ENCODE measurements at regions not wholly inside any gene's neighbourhood (a gene's known extent, or its start where the extent isn't known, plus 50 kb on each side); places are given as distances from the start of the nearest gene placed in this dataset.

- Histone ChIP-seq H4K20me1 (ENCODE audit: insufficient read depth, low read length) (no peaks in the 10 kb centered on the region), H2AFZ (ENCODE audit: insufficient read depth, low read depth, low read length, poor library complexity, severe bottlenecking) (no peak overlapping the region), H3K27ac (ENCODE audit: low read depth in 1 of 2, low read length in 2 of 2) (no peak overlapping the region), H3K36me3 (replicated peaks in 1 of 2; ENCODE audit: control insufficient read depth in 1 of 2, insufficient read depth in 2 of 2, low read length in 2 of 2) (no peaks in the 10 kb centered on the region), H3K79me2 (ENCODE audit: insufficient read depth, low read length) (no peaks in the 10 kb centered on the region), H3K9me3 (replicated peaks in 1 of 2; ENCODE audit: control insufficient read depth in 1 of 2, insufficient read depth in 1 of 2, low read length in 2 of 2) (no peaks in the 10 kb centered on the region), H3K4me1 (ENCODE audit: control insufficient read depth in 1 of 2, insufficient read depth in 2 of 2, low read length in 2 of 2) (no peaks in the 10 kb centered on the region), H3K4me3 (replicated peaks in 1 of 3; ENCODE audit: low read depth in 2 of 3, low read length in 3 of 3) (no peak overlapping the region), H3K4me2 (replicated peaks; ENCODE audit: extremely low read depth, low read length, poor library complexity, severe bottlenecking) (no peak overlapping the region), H3K9ac (ENCODE audit: insufficient read depth, low read length, poor library complexity, severe bottlenecking) (no peak overlapping the region), H3K27me3 (ENCODE audit: control insufficient read depth in 2 of 2, insufficient read depth in 2 of 2, low read length in 2 of 2) (no peaks in the 10 kb centered on the region)
- 85% methylated on average over 17 of the region's 28 CpGs for WGBS (ENCODE audit: insufficient coverage)
- no peaks in the 10 kb centered on the region for H3K4me1 Mint-ChIP-seq
- no peak overlapping the region for H3K4me3 Mint-ChIP-seq
- peaks cover 0 to 2% (median 0%) of the 10 kb centered on the region in 7 donors for H3K9me3 Mint-ChIP-seq
- intact Hi-C loops (cut with micrococcal nuclease), result no loop called here
- TF ChIP-seq CTCF (IDR thresholded peaks at IDR 0.05), result no peak
- H3K27me3 Mint-ChIP-seq (ENCODE audit: low read depth in 3 of 3), result peaks cover 4 to 9% (median 9%) of the 10 kb centered on the region in 3 donors
- no peaks in the 10 kb centered on the region for H3K36me3 Mint-ChIP-seq
- DNase-seq, result no peak
- no peak overlapping the region for H3K27ac Mint-ChIP-seq
Measured at GRCh38 chr7:1314021-1314907, 81.6 kb downstream of the UNCX start.

- Histone ChIP-seq H3K27me3 (ENCODE audit: control insufficient read depth in 2 of 2, insufficient read depth in 2 of 2, low read length in 2 of 2) (no peaks in the 10 kb centered on the region), H3K9ac (ENCODE audit: insufficient read depth, low read length, poor library complexity, severe bottlenecking) (no peak overlapping the region), H3K9me3 (replicated peaks in 1 of 2; ENCODE audit: control insufficient read depth in 1 of 2, insufficient read depth in 1 of 2, low read length in 2 of 2) (no peaks in the 10 kb centered on the region), H3K27ac (ENCODE audit: low read depth in 1 of 2, low read length in 2 of 2) (no peak overlapping the region), H3K36me3 (replicated peaks in 1 of 2; ENCODE audit: control insufficient read depth in 1 of 2, insufficient read depth in 2 of 2, low read length in 2 of 2) (no peaks in the 10 kb centered on the region), H4K20me1 (ENCODE audit: insufficient read depth, low read length) (no peaks in the 10 kb centered on the region), H3K4me1 (ENCODE audit: control insufficient read depth in 1 of 2, insufficient read depth in 2 of 2, low read length in 2 of 2) (no peaks in the 10 kb centered on the region), H3K4me2 (replicated peaks; ENCODE audit: extremely low read depth, low read length, poor library complexity, severe bottlenecking) (no peak overlapping the region), H3K79me2 (ENCODE audit: insufficient read depth, low read length) (no peaks in the 10 kb centered on the region), H3K4me3 (replicated peaks in 1 of 3; ENCODE audit: low read depth in 2 of 3, low read length in 3 of 3) (no peak overlapping the region), H2AFZ (ENCODE audit: insufficient read depth, low read depth, low read length, poor library complexity, severe bottlenecking) (no peak overlapping the region)
- peaks cover 4 to 9% (median 9%) of the 10 kb centered on the region in 3 donors for H3K27me3 Mint-ChIP-seq (ENCODE audit: low read depth in 3 of 3)
- no peak overlapping the region for H3K27ac Mint-ChIP-seq
- WGBS (ENCODE audit: insufficient coverage), result 95% methylated on average over 19 of the region's 26 CpGs
- intact Hi-C loops (cut with micrococcal nuclease), result no loop called here
- peaks cover 0 to 2% (median 0%) of the 10 kb centered on the region in 7 donors for H3K9me3 Mint-ChIP-seq
- no peaks in the 10 kb centered on the region for H3K4me1 Mint-ChIP-seq
- no peak for DNase-seq
- TF ChIP-seq CTCF (IDR thresholded peaks at IDR 0.05), result no peak
- no peaks in the 10 kb centered on the region for H3K36me3 Mint-ChIP-seq
- no peak overlapping the region for H3K4me3 Mint-ChIP-seq
Measured at GRCh38 chr7:1314908-1315450, 82.3 kb downstream of the UNCX start.

All from CD14-positive monocyte (primary cell).